ENCODE measurements at regions not wholly inside any gene's neighbourhood (a gene's known extent, or its start where the extent isn't known, plus 50 kb on each side); places are given as distances from the start of the nearest gene placed in this dataset.

DNA sequence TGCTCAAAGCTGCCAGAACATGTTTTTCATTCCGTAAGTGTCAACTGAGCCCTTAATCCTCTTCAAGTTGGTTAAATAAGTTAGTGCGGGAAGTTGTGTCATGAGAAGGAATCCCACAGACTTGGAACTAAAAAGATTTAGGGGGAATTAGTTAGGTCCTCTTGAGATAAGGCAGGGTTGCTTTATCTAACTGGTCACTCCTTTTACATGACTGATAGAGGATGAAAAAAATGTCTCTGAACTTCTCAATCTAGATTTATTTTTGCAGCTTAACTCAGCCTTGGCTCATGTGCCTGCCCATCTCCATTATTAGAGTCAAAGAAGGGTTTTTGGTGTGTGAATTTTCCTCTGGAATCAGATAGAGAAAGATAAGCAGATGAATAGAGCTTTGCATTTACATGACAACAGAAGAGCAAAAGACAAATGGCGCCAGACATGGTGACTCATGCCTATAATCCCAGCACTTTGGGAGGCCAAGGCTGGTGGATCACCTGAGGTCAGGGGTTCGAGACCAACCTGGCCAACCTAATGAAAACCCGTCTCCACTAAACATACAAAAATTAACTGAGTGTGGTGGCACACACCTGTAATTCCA lies 882.9 kb downstream of the RPA4 start:
- no peak overlapping the region for H3K27ac ChIP-seq (ENCODE audit: low read depth, low read length)
- no peaks in the 10 kb centered on the region for H3K9me3 ChIP-seq (ENCODE audit: control insufficient read depth in 1 of 2, insufficient read depth in 1 of 2, low read depth in 1 of 2, low read length in 2 of 2)
- BruUV-seq (replicated peaks) = no TSS peak
- no peak for DNase-seq (ENCODE audit: low read depth, low spot score)
- H4K20me1 ChIP-seq (ENCODE audit: insufficient read depth) = no peaks in the 10 kb centered on the region
- no peaks in the 10 kb centered on the region for H3K9me2 ChIP-seq (ENCODE audit: insufficient read depth)
- RAD21 ChIA-PET (ENCODE audit: low non-redundant PET in 1 of 2, low total read pairs in 2 of 2, uncharacterized antibody in 2 of 2, unreplicated experiment in 2 of 2) = no interaction called here
- H3K36me3 ChIP-seq (ENCODE audit: control insufficient read depth in 1 of 2, insufficient read depth in 2 of 2, low read length in 2 of 2) = no peaks in the 10 kb centered on the region
- CTCF ChIA-PET = no interaction called here
- no peaks in the 10 kb centered on the region for H3K4me1 ChIP-seq (ENCODE audit: control insufficient read depth in 1 of 2, insufficient read depth in 2 of 2, low read length in 2 of 2)
- no peak overlapping the region for H3K4me3 ChIP-seq (replicated peaks in 1 of 2; ENCODE audit: low read depth in 1 of 2, low read length in 2 of 2)
- TF ChIP-seq ELF1 (IDR thresholded peaks at IDR 0.05; ENCODE audit: borderline replicate concordance, low read depth) = no peak
- no peak for TF ChIP-seq JUND (IDR thresholded peaks at IDR 0.05)
- no peak for TF ChIP-seq POLR2A (IDR thresholded peaks at IDR 0.05; ENCODE audit: borderline replicate concordance, extremely low read depth, insufficient read depth, insufficient read length)
- TF ChIP-seq, protein P1, sequence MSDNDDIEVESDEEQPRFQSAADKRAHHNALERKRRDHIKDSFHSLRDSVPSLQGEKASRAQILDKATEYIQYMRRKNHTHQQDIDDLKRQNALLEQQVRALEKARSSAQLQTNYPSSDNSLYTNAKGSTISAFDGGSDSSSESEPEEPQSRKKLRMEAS (IDR thresholded peaks at IDR 0.05) = no peak
- no peak for TF ChIP-seq SP1 (IDR thresholded peaks at IDR 0.05; ENCODE audit: low read depth)
- no peak for TF ChIP-seq FOSL1 (IDR thresholded peaks at IDR 0.05; ENCODE audit: low read depth)
- TF ChIP-seq, protein P2, sequence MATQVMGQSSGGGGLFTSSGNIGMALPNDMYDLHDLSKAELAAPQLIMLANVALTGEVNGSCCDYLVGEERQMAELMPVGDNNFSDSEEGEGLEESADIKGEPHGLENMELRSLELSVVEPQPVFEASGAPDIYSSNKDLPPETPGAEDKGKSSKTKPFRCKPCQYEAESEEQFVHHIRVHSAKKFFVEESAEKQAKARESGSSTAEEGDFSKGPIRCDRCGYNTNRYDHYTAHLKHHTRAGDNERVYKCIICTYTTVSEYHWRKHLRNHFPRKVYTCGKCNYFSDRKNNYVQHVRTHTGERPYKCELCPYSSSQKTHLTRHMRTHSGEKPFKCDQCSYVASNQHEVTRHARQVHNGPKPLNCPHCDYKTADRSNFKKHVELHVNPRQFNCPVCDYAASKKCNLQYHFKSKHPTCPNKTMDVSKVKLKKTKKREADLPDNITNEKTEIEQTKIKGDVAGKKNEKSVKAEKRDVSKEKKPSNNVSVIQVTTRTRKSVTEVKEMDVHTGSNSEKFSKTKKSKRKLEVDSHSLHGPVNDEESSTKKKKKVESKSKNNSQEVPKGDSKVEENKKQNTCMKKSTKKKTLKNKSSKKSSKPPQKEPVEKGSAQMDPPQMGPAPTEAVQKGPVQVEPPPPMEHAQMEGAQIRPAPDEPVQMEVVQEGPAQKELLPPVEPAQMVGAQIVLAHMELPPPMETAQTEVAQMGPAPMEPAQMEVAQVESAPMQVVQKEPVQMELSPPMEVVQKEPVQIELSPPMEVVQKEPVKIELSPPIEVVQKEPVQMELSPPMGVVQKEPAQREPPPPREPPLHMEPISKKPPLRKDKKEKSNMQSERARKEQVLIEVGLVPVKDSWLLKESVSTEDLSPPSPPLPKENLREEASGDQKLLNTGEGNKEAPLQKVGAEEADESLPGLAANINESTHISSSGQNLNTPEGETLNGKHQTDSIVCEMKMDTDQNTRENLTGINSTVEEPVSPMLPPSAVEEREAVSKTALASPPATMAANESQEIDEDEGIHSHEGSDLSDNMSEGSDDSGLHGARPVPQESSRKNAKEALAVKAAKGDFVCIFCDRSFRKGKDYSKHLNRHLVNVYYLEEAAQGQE (IDR thresholded peaks at IDR 0.05; ENCODE audit: low read depth) = no peak
- no peak for TF ChIP-seq EZH2phosphoT487 (IDR thresholded peaks at IDR 0.05; ENCODE audit: borderline replicate concordance)
- TF ChIP-seq EGR1 (IDR thresholded peaks at IDR 0.05; ENCODE audit: low read depth) = no peak
- TF ChIP-seq SRF (IDR thresholded peaks at IDR 0.05; ENCODE audit: low read depth) = no peak
- ATAC-seq = no peak
- H3K4me2 ChIP-seq (ENCODE audit: low read length) = no peak overlapping the region
- H2AFZ ChIP-seq (ENCODE audit: low read depth, low read length, poor library complexity, severe bottlenecking) = no peak overlapping the region
- H3K9ac ChIP-seq (ENCODE audit: low read length) = no peak overlapping the region
- intact Hi-C loops (cut with micrococcal nuclease) = no loop called here
- POLR2A ChIA-PET = no interaction called here
- no peaks in the 10 kb centered on the region for H3K79me2 ChIP-seq (ENCODE audit: insufficient read depth, low read length)
- no peaks in the 10 kb centered on the region for H3K27me3 ChIP-seq (ENCODE audit: insufficient read depth, low read length)

Measured in HCT116 (cell line).